ENCODE measurements at regions not wholly inside any gene's neighbourhood (a gene's known extent, or its start where the extent isn't known, plus 50 kb on each side); places are given as distances from the start of the nearest gene placed in this dataset.

- peak; percentile 14; the same call in 1 of the 2 replicates for TF ChIP-seq CTCF (IDR thresholded peaks at IDR 0.05)
Observed at GRCh38 chr4:162839814-162840213, 326.9 kb downstream of the NAF1 start.

GRCh38 chr4:162838671-162839070 lies 328.0 kb downstream of the NAF1 start:
- TF ChIP-seq CTCF (IDR thresholded peaks at IDR 0.05) = no peak

- no peak for TF ChIP-seq CTCF (IDR thresholded peaks at IDR 0.05)
Observed at GRCh38 chr4:162837679-162838078, 329.0 kb downstream of the NAF1 start.

- no peak for TF ChIP-seq CTCF (IDR thresholded peaks at IDR 0.05)
Observed at GRCh38 chr4:162837241-162837640, 329.4 kb downstream of the NAF1 start.

- no peak for TF ChIP-seq CTCF (IDR thresholded peaks at IDR 0.05)
Observed at GRCh38 chr4:162836773-162837172, 329.9 kb downstream of the NAF1 start.

GRCh38 chr4:162830899-162831298 lies 335.8 kb downstream of the NAF1 start:
- TF ChIP-seq CTCF (IDR thresholded peaks at IDR 0.05) = no peak

GRCh38 chr4:162804351-162804924 lies 362.3 kb downstream of the NAF1 start:
- no peak for TF ChIP-seq CTCF (IDR thresholded peaks at IDR 0.05)

- no peak for TF ChIP-seq CTCF (IDR thresholded peaks at IDR 0.05)
Observed at GRCh38 chr4:162803378-162803777, 363.3 kb downstream of the NAF1 start.

Measured in LNCAP (cell line).